ENCODE measurements at regions not wholly inside any gene's neighbourhood (a gene's known extent, or its start where the extent isn't known, plus 50 kb on each side); places are given as distances from the start of the nearest gene placed in this dataset.

DNA sequence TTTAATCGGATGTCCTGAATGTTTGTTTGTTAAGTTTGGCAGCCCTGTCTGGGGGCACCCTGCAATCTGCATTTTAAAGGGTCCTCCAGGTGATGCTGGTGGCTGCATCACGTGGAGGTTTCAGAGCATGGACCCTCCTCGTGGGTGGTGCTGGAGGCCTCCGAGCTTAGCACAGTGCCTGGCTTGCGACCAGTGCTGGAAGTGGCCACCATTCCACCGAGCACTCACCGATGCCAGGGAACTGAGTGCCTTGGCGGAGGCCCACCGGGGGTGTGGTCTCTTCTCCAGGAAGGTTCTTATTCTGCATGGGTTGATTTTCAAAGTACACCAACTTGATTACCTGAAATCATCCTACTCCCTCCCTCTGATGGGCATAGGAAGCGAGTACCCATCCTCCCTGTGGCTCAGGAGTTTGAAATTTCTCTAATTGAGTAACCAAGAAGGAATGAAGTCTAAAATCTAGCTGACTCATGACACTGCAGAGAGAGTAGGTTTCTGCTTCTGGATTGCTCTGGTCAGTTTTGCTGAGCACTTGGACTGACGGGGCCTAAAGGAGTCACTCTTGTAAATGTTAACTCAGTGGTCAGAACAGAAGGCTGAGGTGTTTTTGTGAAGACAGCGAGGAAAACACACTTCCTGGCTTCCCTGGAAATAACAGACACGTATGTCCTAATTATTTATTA lies 58.1 kb upstream of the SLC66A3 start:
- Histone ChIP-seq H3K79me2 (ENCODE audit: control insufficient read depth, insufficient read depth, low read length) (no peaks in the 10 kb centered on the region), H3K9ac (ENCODE audit: low read length) (no peak overlapping the region), H3K23ac (ENCODE audit: low read length) (no peak overlapping the region), H3K18ac (ENCODE audit: low read length) (no peak overlapping the region), H3K56ac (ENCODE audit: low read length) (no peak overlapping the region), H3K27ac (ENCODE audit: low read depth, low read length) (no peak overlapping the region), H2BK120ac (ENCODE audit: low read depth, low read length) (no peak overlapping the region), H3K27me3 (ENCODE audit: insufficient read depth, low read length, poor library complexity) (no peaks in the 10 kb centered on the region), H3K4me3 (ENCODE audit: low read length) (no peak overlapping the region), H2AK5ac (ENCODE audit: low read length) (no peak overlapping the region), H2BK5ac (ENCODE audit: low read length) (no peak overlapping the region), H2BK15ac (replicated peaks; ENCODE audit: low read depth) (no peak overlapping the region), H4K8ac (ENCODE audit: low read depth, low read length) (no peak overlapping the region), H3K4me2 (ENCODE audit: low read length) (no peak overlapping the region), H4K5ac (ENCODE audit: low read length) (no peak overlapping the region), H3K79me1 (ENCODE audit: low read length) (no peaks in the 10 kb centered on the region), H3K36me3 (ENCODE audit: control insufficient read depth, insufficient read depth, low read length) (no peaks in the 10 kb centered on the region), H3K4ac (ENCODE audit: low read depth, low read length) (no peak overlapping the region), H3K4me1 (ENCODE audit: control insufficient read depth, low read depth, low read length) (no peaks in the 10 kb centered on the region)
- WGBS (ENCODE audit: extremely low coverage, insufficient coverage, low lambda C conversion rate), result no CpG with 5 or more reads among the region's 13 CpGs
- no peak for DNase-seq

DNA sequence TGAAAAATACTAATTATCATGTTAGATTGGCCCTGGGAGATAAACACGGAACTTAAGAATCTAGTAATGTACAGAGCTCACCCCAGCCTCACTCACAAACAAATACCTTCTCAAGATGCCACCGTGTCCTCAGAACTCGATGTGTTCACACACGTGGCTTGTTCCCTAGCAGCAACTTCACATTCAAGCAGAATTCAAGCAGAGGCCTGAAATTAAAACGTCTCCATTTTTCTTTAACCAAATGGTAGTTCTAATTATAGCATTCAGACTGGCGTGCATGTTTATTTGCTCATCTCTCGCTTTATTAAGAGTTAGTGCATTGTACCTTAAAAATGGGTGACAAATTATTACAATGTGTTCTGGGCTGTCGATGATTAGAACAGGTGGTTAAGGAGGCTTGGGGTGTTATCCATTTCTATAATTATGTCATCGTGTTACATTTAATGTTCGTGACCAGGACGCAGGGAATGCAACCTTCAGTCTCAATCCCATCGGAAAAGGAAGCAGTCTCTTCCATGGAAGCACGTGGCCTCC lies 57.3 kb upstream of the SLC66A3 start:
- Histone ChIP-seq H2BK15ac (replicated peaks; ENCODE audit: low read depth) (no peak overlapping the region), H4K8ac (ENCODE audit: low read depth, low read length) (no peak overlapping the region), H3K56ac (ENCODE audit: low read length) (no peak overlapping the region), H3K27me3 (ENCODE audit: insufficient read depth, low read length, poor library complexity) (no peaks in the 10 kb centered on the region), H3K4me1 (ENCODE audit: control insufficient read depth, low read depth, low read length) (no peaks in the 10 kb centered on the region), H3K4me2 (ENCODE audit: low read length) (no peak overlapping the region), H4K5ac (ENCODE audit: low read length) (no peak overlapping the region), H3K27ac (ENCODE audit: low read depth, low read length) (no peak overlapping the region), H3K79me2 (ENCODE audit: control insufficient read depth, insufficient read depth, low read length) (no peaks in the 10 kb centered on the region), H3K36me3 (ENCODE audit: control insufficient read depth, insufficient read depth, low read length) (no peaks in the 10 kb centered on the region), H2AK5ac (ENCODE audit: low read length) (no peak overlapping the region), H3K4ac (ENCODE audit: low read depth, low read length) (no peak overlapping the region), H3K4me3 (ENCODE audit: low read length) (no peak overlapping the region), H3K79me1 (ENCODE audit: low read length) (no peaks in the 10 kb centered on the region), H3K18ac (ENCODE audit: low read length) (no peak overlapping the region), H2BK120ac (ENCODE audit: low read depth, low read length) (no peak overlapping the region), H3K23ac (ENCODE audit: low read length) (no peak overlapping the region), H2BK5ac (ENCODE audit: low read length) (no peak overlapping the region), H3K9ac (ENCODE audit: low read length) (no peak overlapping the region)
- no CpG with 5 or more reads among the region's 13 CpGs for WGBS (ENCODE audit: extremely low coverage, insufficient coverage, low lambda C conversion rate)
- DNase-seq, result no peak

DNA sequence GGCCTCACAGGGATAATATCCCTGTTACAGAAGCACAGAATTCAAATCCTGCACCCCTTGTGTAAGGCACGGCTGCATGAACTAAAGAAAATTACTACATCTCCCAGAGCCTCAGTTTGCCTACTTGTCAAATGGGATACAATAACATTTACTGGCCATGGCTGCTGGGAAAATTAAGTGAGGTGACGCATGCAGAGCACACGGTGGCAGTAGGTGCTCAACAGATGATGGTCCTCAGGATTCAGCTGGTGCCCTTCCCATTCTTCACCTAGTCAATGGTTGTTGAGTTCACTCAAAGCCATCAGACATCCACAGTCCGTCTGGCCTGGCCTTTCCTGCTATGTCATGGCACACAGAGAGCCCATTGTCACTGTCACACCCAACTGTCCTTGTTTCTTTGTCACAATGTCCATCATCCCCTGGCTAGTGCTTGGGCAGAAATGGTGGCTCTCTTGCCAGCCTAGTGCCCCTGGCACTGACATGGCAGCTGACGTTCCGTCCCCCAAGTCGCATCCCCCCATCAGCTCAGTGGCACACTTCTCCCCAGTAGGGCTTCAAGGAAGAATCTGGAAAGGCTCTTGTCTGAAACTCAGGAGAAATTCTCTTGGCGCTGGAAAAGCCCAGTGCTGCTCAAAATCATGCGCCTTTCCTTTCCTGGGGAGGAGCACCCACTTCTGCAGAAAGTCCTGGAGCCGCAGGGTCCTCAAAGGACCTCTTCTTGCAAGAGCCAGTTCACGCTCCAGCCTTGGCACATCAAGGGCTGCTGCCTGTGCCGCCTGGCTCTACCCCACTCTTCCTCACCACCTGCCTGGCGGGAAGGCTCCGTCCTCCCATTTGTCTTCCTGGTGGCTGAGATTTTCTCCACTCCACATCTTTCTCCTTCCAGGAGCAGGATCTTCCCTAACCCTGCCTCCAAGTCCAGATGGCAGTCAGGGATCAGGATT lies 55.9 kb upstream of the SLC66A3 start:
- H3K79me1 ChIP-seq (ENCODE audit: low read length), result no peaks in the 10 kb centered on the region
- DNase-seq, result no peak
- no peak overlapping the region for H3K4ac ChIP-seq (ENCODE audit: low read depth, low read length)
- H3K4me3 ChIP-seq (ENCODE audit: low read length), result no peak overlapping the region
- no peak overlapping the region for H3K23ac ChIP-seq (ENCODE audit: low read length)
- no peaks in the 10 kb centered on the region for H3K79me2 ChIP-seq (ENCODE audit: control insufficient read depth, insufficient read depth, low read length)
- no peaks in the 10 kb centered on the region for H3K4me1 ChIP-seq (ENCODE audit: control insufficient read depth, low read depth, low read length)
- no peak overlapping the region for H3K9ac ChIP-seq (ENCODE audit: low read length)
- H4K5ac ChIP-seq (ENCODE audit: low read length), result no peak overlapping the region
- no CpG with 5 or more reads among the region's 14 CpGs for WGBS (ENCODE audit: extremely low coverage, insufficient coverage, low lambda C conversion rate)
- no peak overlapping the region for H4K8ac ChIP-seq (ENCODE audit: low read depth, low read length)
- no peak overlapping the region for H2BK15ac ChIP-seq (replicated peaks; ENCODE audit: low read depth)
- H2BK5ac ChIP-seq (ENCODE audit: low read length), result no peak overlapping the region
- no peaks in the 10 kb centered on the region for H3K27me3 ChIP-seq (ENCODE audit: insufficient read depth, low read length, poor library complexity)
- no peaks in the 10 kb centered on the region for H3K36me3 ChIP-seq (ENCODE audit: control insufficient read depth, insufficient read depth, low read length)
- H2AK5ac ChIP-seq (ENCODE audit: low read length), result no peak overlapping the region
- H3K27ac ChIP-seq (ENCODE audit: low read depth, low read length), result no peak overlapping the region
- H2BK120ac ChIP-seq (ENCODE audit: low read depth, low read length), result no peak overlapping the region
- H3K56ac ChIP-seq (ENCODE audit: low read length), result no peak overlapping the region
- no peak overlapping the region for H3K18ac ChIP-seq (ENCODE audit: low read length)
- H3K4me2 ChIP-seq (ENCODE audit: low read length), result no peak overlapping the region

DNA sequence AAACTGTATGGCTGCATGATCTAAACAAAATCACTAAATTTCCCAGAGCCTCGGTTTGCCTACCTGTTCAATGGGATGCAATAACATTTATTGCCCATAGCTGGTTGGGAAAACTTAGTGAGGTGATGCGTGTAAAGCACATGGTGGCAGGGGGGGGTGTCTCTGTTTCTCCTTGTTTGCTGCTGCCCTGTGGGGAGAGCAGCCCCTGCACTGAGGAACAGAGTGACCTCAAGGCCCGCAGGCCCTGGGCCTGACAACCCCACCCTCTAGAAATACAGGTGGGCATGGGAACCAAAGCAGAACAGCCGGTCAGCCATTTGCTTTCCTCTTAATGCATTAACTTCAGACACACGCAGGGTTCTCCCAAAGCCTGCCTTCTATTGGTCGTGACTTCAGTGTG lies 55.1 kb upstream of the SLC66A3 start:
- Histone ChIP-seq H3K9ac (ENCODE audit: low read length) (no peak overlapping the region), H4K8ac (ENCODE audit: low read depth, low read length) (no peak overlapping the region)
- WGBS (ENCODE audit: extremely low coverage, insufficient coverage, low lambda C conversion rate), result no CpG with 5 or more reads among the region's 6 CpGs

DNA sequence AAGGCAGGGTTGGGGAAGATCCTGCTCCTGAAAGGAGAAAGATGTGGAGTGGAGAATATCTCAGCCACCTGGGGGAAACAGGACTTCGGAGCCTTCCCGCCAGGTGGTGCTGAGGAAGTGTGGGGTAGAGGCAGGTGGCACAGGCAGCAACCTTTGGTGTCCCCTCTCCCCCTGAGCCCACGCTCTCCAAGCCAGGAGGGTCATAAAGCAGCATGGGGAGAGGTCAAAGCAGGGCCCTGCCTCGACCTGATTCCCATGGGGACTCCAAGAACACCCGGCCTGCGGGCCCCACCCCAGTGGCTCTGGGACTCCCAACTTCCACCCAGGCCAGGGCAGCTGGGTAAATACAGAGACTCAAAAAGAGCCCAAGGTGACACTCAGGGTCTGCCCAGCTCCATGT lies 54.3 kb upstream of the SLC66A3 start:
- no peak overlapping the region for H3K27ac ChIP-seq (ENCODE audit: low read depth, low read length)
- no peaks in the 10 kb centered on the region for H3K27me3 ChIP-seq (ENCODE audit: insufficient read depth, low read length, poor library complexity)
- no peak overlapping the region for H4K8ac ChIP-seq (ENCODE audit: low read depth, low read length)
- no peak overlapping the region for H3K4ac ChIP-seq (ENCODE audit: low read depth, low read length)
- H3K79me2 ChIP-seq (ENCODE audit: control insufficient read depth, insufficient read depth, low read length), result no peaks in the 10 kb centered on the region
- no peak overlapping the region for H2AK5ac ChIP-seq (ENCODE audit: low read length)
- no peak overlapping the region for H3K9ac ChIP-seq (ENCODE audit: low read length)
- no peak overlapping the region for H2BK5ac ChIP-seq (ENCODE audit: low read length)
- H3K79me1 ChIP-seq (ENCODE audit: low read length), result no peaks in the 10 kb centered on the region
- no peak overlapping the region for H3K23ac ChIP-seq (ENCODE audit: low read length)
- WGBS (ENCODE audit: extremely low coverage, insufficient coverage, low lambda C conversion rate), result no CpG with 5 or more reads among the region's 6 CpGs
- no peaks in the 10 kb centered on the region for H3K4me1 ChIP-seq (ENCODE audit: control insufficient read depth, low read depth, low read length)
- H3K4me3 ChIP-seq (ENCODE audit: low read length), result no peak overlapping the region
- H3K56ac ChIP-seq (ENCODE audit: low read length), result no peak overlapping the region
- no peak overlapping the region for H3K4me2 ChIP-seq (ENCODE audit: low read length)
- H2BK120ac ChIP-seq (ENCODE audit: low read depth, low read length), result no peak overlapping the region
- H4K5ac ChIP-seq (ENCODE audit: low read length), result no peak overlapping the region
- DNase-seq, result no peak
- no peak overlapping the region for H2BK15ac ChIP-seq (replicated peaks; ENCODE audit: low read depth)
- no peak overlapping the region for H3K18ac ChIP-seq (ENCODE audit: low read length)
- H3K36me3 ChIP-seq (ENCODE audit: control insufficient read depth, insufficient read depth, low read length), result no peaks in the 10 kb centered on the region

More for the DNA sequence above, 55.1 kb upstream of the SLC66A3 start:
- no peak overlapping the region for H2BK15ac ChIP-seq (replicated peaks; ENCODE audit: low read depth)
- H2BK5ac ChIP-seq (ENCODE audit: low read length), result no peak overlapping the region
- H3K4me2 ChIP-seq (ENCODE audit: low read length), result no peak overlapping the region
- no peak overlapping the region for H3K4ac ChIP-seq (ENCODE audit: low read depth, low read length)
- no peaks in the 10 kb centered on the region for H3K27me3 ChIP-seq (ENCODE audit: insufficient read depth, low read length, poor library complexity)
- no peak overlapping the region for H2AK5ac ChIP-seq (ENCODE audit: low read length)
- no peaks in the 10 kb centered on the region for H3K4me1 ChIP-seq (ENCODE audit: control insufficient read depth, low read depth, low read length)
- H3K23ac ChIP-seq (ENCODE audit: low read length), result no peak overlapping the region
- no peak overlapping the region for H3K56ac ChIP-seq (ENCODE audit: low read length)
- no peak for DNase-seq
- no peaks in the 10 kb centered on the region for H3K79me1 ChIP-seq (ENCODE audit: low read length)
- H3K4me3 ChIP-seq (ENCODE audit: low read length), result no peak overlapping the region
- H3K18ac ChIP-seq (ENCODE audit: low read length), result no peak overlapping the region
- H3K79me2 ChIP-seq (ENCODE audit: control insufficient read depth, insufficient read depth, low read length), result no peaks in the 10 kb centered on the region
- H2BK120ac ChIP-seq (ENCODE audit: low read depth, low read length), result no peak overlapping the region
- no peak overlapping the region for H4K5ac ChIP-seq (ENCODE audit: low read length)
- no peaks in the 10 kb centered on the region for H3K36me3 ChIP-seq (ENCODE audit: control insufficient read depth, insufficient read depth, low read length)
- no peak overlapping the region for H3K27ac ChIP-seq (ENCODE audit: low read depth, low read length)
